Raji (cell line): ENCODE measurements at regions not wholly inside any gene's neighbourhood (a gene's known extent, or its start where the extent isn't known, plus 50 kb on each side); places are given as distances from the start of the nearest gene placed in this dataset.

Source experiments
- POLR2A ChIP-seq: IDR thresholded peaks from 2 replicates; pipeline ENCODE4 v1.6.1; 2011; ENCODE audit warnings: low read depth, low read length, control low read depth; ENCODE audit not compliant: insufficient read depth

DNA sequence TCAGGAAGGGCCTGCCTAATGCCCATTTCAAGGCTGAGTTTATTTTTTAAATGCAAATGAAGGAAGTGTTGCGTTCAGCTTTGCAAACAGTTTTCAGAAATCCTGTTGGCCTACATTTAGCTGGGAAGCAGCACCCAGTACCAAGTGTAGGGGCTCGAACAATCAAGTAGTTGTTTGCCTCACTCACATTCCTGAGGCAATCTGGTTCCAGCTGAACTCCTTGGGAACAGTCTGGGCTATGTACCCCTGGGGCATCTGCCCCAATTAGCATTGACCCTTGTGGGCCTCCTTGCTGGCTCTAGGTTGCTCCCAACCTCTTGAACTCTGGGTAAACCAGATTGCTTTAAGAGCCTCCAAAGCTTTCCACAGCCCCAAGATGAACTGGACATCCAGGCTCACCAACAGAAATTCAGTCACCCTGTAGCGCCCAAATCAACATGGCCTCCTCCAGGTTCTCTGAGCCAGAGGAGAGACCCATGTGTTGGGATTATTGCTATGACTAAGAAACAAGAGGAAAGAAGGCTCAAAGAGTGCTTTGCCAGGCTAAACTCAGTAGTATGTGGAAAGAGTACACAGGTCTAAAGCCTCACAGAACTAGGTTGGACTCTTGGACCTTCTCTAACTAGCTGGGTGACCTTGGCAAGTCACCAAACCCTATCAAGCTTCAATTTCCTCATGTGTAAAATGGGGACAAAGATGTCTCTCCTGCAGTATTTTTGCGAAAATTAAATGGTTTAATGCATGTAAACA is 532.7 kb downstream of the SOX2 start:
- TF ChIP-seq POLR2A, result no peak

- TF ChIP-seq POLR2A, result no peak
Measured at GRCh38 chr3:182245059-182245458, 533.3 kb downstream of the SOX2 start.

- TF ChIP-seq POLR2A, result no peak
Measured at GRCh38 chr3:182246870-182247269, 535.1 kb downstream of the SOX2 start.

DNA sequence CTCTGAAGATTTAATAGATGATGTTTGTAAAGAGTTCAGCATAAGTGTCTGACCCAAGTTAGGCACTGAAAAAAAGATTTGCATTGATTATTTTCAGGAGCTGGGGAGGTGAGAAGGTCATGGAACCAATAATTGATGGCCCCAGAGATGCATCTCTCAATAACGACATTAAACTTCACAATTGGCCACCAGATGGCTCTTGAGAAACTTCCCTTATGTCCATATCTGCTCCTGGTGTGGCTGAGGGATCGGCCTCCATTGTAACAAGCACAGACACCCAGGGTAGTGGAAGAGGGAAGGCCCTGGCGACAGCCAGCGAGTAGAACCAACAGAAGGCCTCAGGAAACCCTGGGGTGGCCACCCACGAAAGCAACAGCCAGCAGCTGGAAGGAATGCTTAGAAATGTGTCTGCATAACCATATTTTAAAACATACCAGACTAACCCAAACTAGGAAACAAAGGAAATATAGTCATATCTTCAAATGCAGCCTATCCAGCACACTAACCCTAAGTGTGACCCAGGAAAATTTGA is 536.7 kb downstream of the SOX2 start:
- TF ChIP-seq POLR2A, result no peak

DNA sequence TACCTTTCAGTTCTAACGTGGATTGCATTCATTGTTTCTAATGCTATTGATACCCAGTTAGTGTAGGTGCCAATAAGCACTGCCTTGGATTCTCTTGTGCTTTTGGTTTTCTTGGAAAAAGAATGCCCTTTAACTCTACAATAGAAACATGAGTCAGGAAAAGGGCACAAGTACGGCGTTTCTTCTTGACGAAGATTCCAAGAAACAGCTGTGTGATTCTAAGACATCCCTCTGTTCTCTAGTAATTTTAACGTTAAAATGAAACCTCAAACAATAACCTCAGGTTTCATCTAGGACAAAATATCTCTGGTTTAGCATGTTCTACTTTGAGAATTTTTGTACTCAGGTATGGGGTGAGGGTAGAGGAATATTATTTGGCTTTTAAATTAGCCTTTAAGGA is 540.5 kb upstream of the ATP11B start:
- TF ChIP-seq POLR2A, result no peak

GRCh38 chr3:182255158-182255557 is 538.1 kb upstream of the ATP11B start:
- no peak for TF ChIP-seq POLR2A

- no peak for TF ChIP-seq POLR2A
Measured at GRCh38 chr3:182257361-182257760, 535.9 kb upstream of the ATP11B start.

GRCh38 chr3:182258538-182259177 is 534.6 kb upstream of the ATP11B start:
- TF ChIP-seq POLR2A, result no peak

DNA sequence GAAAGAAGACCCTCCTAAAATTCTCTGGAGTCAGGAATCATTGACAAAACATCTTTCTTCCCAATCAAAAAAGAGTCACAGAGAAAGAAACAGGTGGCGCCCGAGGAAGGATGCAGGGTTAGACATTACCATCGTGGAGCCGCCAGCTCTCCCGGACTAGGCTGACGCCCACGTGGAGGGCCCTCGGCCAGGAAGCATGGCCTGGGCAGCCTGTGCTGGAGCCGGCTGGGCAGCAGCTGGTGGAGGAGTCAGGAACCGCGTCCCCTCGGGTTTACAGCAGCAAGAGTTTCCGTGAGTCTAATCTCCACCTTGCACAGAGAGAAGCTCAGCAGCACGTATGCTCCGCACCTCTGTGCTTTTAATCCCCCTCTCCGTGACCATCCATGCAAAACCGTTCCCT is 533.7 kb upstream of the ATP11B start:
- TF ChIP-seq POLR2A, result no peak

- TF ChIP-seq POLR2A, result no peak
Measured at GRCh38 chr3:182261041-182261440, 532.3 kb upstream of the ATP11B start.

DNA sequence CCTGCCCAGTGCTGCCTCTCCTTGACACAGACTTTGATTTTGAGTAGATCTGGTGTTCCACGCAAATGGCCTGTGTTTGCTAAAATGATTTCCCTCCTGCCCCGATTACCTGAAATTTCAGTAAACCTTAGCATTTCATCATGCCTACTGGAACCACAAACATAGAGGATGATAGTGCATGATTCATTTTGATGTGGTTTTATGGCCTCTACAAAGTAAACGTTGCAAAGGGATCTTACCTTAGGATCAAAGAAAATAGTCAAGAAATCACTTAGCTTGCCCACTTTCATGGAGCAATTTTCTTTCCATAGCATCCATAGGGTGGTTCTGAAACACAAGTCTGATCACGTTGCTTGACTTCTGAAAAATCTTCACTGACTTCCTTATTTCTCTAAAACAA is 524.6 kb upstream of the ATP11B start:
- no peak for TF ChIP-seq POLR2A

- no peak for TF ChIP-seq POLR2A
Measured at GRCh38 chr3:182276512-182276911, 516.8 kb upstream of the ATP11B start.

DNA sequence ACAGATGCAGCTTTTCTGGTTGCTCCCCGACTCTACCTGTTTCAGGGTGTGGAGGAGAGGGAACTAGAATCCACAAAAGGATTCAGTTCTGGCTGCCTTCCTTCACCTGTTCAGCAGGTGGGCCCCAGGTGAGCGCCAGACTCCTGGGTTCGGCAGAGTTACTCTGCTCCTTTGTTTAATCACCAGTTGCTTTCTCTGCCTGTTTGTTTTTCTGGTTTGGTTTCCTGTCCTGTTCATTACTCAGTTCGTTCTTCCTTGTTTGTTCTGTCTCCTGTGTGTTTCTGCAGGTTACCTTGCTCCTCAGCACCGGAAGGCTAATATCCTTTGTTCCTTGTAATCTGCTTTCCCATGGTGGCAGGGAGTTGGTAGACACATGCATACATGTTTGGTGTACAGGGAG is 508.5 kb upstream of the ATP11B start:
- TF ChIP-seq POLR2A, result no peak

GRCh38 chr3:182292591-182292990 is 500.7 kb upstream of the ATP11B start:
- TF ChIP-seq POLR2A, result no peak

DNA sequence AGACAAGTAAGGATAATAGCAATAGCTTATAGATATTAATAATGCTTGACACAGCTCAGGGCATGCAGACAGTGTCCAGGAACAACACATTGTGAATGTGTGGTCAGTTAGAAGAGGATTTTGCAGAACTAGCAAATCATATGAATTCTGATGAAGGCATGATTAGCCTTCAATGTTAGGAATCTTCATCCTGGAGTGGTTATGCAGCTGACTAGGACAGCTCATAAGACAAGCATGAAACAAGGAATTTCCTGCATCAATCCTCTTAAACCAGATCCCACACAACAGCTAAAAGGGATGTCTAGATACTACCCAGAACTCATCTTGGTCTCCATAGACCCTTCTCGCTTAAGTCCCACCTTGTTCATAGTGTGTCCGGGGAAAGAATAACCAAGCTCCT is 499.0 kb upstream of the ATP11B start:
- no peak for TF ChIP-seq POLR2A

- no peak for TF ChIP-seq POLR2A
Measured at GRCh38 chr3:182294696-182295095, 498.6 kb upstream of the ATP11B start.

- TF ChIP-seq POLR2A, result no peak
Measured at GRCh38 chr3:182300266-182300665, 493.0 kb upstream of the ATP11B start.

DNA sequence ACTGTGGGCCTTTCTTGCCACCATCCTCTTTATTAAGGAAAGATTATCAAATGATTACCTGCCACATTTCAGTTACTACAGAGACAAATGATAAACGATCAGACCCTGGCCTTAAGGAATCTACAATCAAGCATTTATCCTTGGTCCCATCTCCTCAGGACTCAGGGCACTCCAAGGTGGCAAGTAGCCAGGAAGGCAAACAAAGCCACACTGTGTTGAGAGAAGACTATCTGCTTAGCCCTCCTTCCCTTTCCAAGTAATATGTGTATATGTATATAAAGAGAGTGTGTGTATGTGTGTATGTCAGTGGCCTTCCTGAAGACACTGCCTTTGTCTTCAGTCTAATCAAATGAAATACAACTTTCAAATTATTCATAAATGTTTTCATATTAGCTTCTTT is 490.1 kb upstream of the ATP11B start:
- TF ChIP-seq POLR2A, result no peak
